K562 (cell line): ENCODE measurements at regions not wholly inside any gene's neighbourhood (a gene's known extent, or its start where the extent isn't known, plus 50 kb on each side); places are given as distances from the start of the nearest gene placed in this dataset.

Experiments
- ATAC-seq: fragments of 200-7000 bp; cut with Tn5 transposase; 3 replicates; pipeline ENCODE4 v1.9.1; 2020; ENCODE audit warnings: moderate library complexity
- BruUV-seq: library from RNA; stranded (reverse); fragments of 400-500 nt; replicated peaks from 2 replicates; lab custom pipeline; 2021; lab: Mats Ljungman, UMichigan
- CTCF ChIA-PET: fragments of 300-600 bp; formaldehyde crosslinking; extraction: SDS; loops from one replicate; lab custom pipeline; 2021; ENCODE audit warnings: low intra/inter-chr PET ratio; lab: Yijun Ruan, JAX
- POLR2A ChIA-PET: fragments of 300-600, 350-650 bp; sonication (Branson Sonifier 250); formaldehyde crosslinking; extraction: SDS; loops from one replicate; lab custom pipeline; 2021; ENCODE audit warnings: antibody characterized with exemption, inconsistent platforms; lab: Yijun Ruan, JAX
- DNase-seq, 4 experiments: peaks; one replicate each; pipeline versions ENCODE4 v3.0.0 to v3.0.0-alpha.2; 2011 to 2018; ENCODE audit warnings: low spot score in 3 of 4, mixed read lengths in 3 of 4; ENCODE audit errors: extremely low read depth in 1 of 4
- FAIRE-seq: peaks from 2 replicates; lab custom pipeline; 2011; peaks lifted over from hg19 to GRCh38; lab: Jason Lieb, UNC
- H2AFZ ChIP-seq: 2 replicates; pipeline ENCODE4 v1.6.0; 2011; ENCODE audit warnings: low read depth, low read length, control low read depth, inconsistent platforms
- H3K27ac ChIP-seq: fragments of 200-600 bp; 3 replicates; pipeline ENCODE4 v1.8.0; 2011; ENCODE audit warnings: low read depth, mild to moderate bottlenecking, control low read depth, inconsistent platforms, low read length, moderate library complexity, mixed read lengths; ENCODE audit errors: extremely low read depth
- H3K27me3 ChIP-seq, 2 experiments: fragments of 300-600 bp in 1 of 2; 2 replicates in 1 of 2; 3 replicates in 1 of 2; pipeline versions ENCODE4 v1.6.0 to v1.8.0; 2011; ENCODE audit warnings: inconsistent platforms in 2 of 2, low read length in 2 of 2, mild to moderate bottlenecking in 1 of 2, mixed read lengths in 1 of 2, moderate library complexity in 1 of 2; ENCODE audit not compliant: control insufficient read depth in 2 of 2, insufficient read depth in 2 of 2
- H3K36me3 ChIP-seq: fragments of 300-600 bp; 3 replicates; pipeline ENCODE4 v1.8.0; 2011; ENCODE audit warnings: mild to moderate bottlenecking, low read length, inconsistent platforms; ENCODE audit not compliant: control insufficient read depth, insufficient read depth
- H3K4me1 ChIP-seq, 2 experiments: fragments of 200-600 bp in 1 of 2; replicated peaks in 1 of 2; 2 replicates in 1 of 2; 3 replicates in 1 of 2; pipeline versions ENCODE4 v1.5.1 to v1.8.0; 2011; ENCODE audit warnings: inconsistent platforms in 2 of 2, low read length in 2 of 2, mild to moderate bottlenecking in 1 of 2, mixed read lengths in 1 of 2, moderate library complexity in 1 of 2; ENCODE audit not compliant: control insufficient read depth in 2 of 2, insufficient read depth in 2 of 2
- H3K4me2 ChIP-seq: 2 replicates; pipeline ENCODE4 v1.6.1; 2011; ENCODE audit warnings: low read length, control low read depth, inconsistent platforms, mixed read lengths; ENCODE audit not compliant: insufficient read depth
- H3K4me3 ChIP-seq: fragments of 200-600 bp; sonication (generic), shearing (Covaris generic); 2 replicates; pipeline ENCODE4 v1.5.1; 2016; ENCODE audit warnings: control low read depth, inconsistent platforms
- H3K79me2 ChIP-seq: fragments of 200-600 bp; 3 replicates; pipeline ENCODE4 v1.8.0; 2011; ENCODE audit warnings: low read length, inconsistent platforms; ENCODE audit not compliant: control insufficient read depth, insufficient read depth
- H3K9ac ChIP-seq, 2 experiments: 2 replicates each; pipeline versions ENCODE4 v1.6.0 to v1.6.1; 2011; ENCODE audit warnings: low read depth in 2 of 2, low read length in 2 of 2, control low read depth in 1 of 2, inconsistent platforms in 1 of 2, mild to moderate bottlenecking in 1 of 2, mixed read lengths in 1 of 2; ENCODE audit not compliant: insufficient read depth in 1 of 2
- H3K9me1 ChIP-seq: one replicate; pipeline ENCODE4 v1.6.0; 2011; ENCODE audit warnings: inconsistent platforms, mild to moderate bottlenecking, low read length, moderate library complexity; ENCODE audit not compliant: control insufficient read depth, insufficient read depth
- H3K9me3 ChIP-seq: replicated peaks from 2 replicates; pipeline ENCODE4 v1.5.1; 2011; ENCODE audit warnings: low read depth, low read length, inconsistent platforms; ENCODE audit not compliant: control insufficient read depth, insufficient read depth
- H4K20me1 ChIP-seq: replicated peaks from 2 replicates; pipeline ENCODE4 v1.6.1; 2011; ENCODE audit warnings: low read length, inconsistent platforms, mixed read lengths; ENCODE audit not compliant: control insufficient read depth, insufficient read depth
- FOXM1 ChIP-seq, 2 experiments: fragments of 450-650 bp in 1 of 2; sonication (generic) in 1 of 2; formaldehyde crosslinking in 1 of 2; IDR thresholded peaks; 2 replicates each; pipeline versions ENCODE4 v1.6.1 to v1.9.0; 2017 to 2022; ENCODE audit warnings: low read depth in 2 of 2, mild to moderate bottlenecking in 2 of 2, missing genetic modification reagents in 1 of 2, moderate library complexity in 1 of 2
- FUS ChIP-seq: fragments of 200-400 bp; formaldehyde crosslinking; optimal IDR thresholded peaks from 2 replicates; pipeline ENCODE3; 2017; ENCODE audit warnings: low read depth, low read length
- GATA2 ChIP-seq: sonication (generic); formaldehyde crosslinking; IDR thresholded peaks from 2 replicates; pipeline ENCODE4 v1.4.0; 2020; ENCODE audit warnings: mild to moderate bottlenecking, missing genetic modification reagents
- HNRNPL ChIP-seq: fragments of 200-400 bp; formaldehyde crosslinking; IDR thresholded peaks from 2 replicates; pipeline ENCODE4 v1.6.1; 2017; ENCODE audit warnings: low read depth, mild to moderate bottlenecking, low read length
- POLR3G ChIP-seq: IDR thresholded peaks from 2 replicates; pipeline ENCODE4 v1.6.1; 2011; ENCODE audit not compliant: insufficient read length, insufficient replicate concordance; ENCODE audit errors: extremely low read depth
- SMARCC2 ChIP-seq: fragments of 450-650 bp; IDR thresholded peaks from 2 replicates; pipeline ENCODE4 v1.6.1; 2017; ENCODE audit warnings: antibody characterized with exemption, moderate library complexity, mild to moderate bottlenecking, low read depth
- ZNF133 ChIP-seq: fragments of 250-450 bp; sonication (Bioruptor Pico); IDR thresholded peaks from 2 replicates; pipeline ENCODE4 v1.4.0; 2020; ENCODE audit warnings: mild to moderate bottlenecking
- ZNF165 ChIP-seq: fragments of 250-450 bp; sonication (Bioruptor Pico); IDR thresholded peaks from 2 replicates; pipeline ENCODE4 v1.4.0; 2020; ENCODE audit warnings: borderline replicate concordance
- ZNF253 ChIP-seq: fragments of 250-450 bp; sonication (Bioruptor Pico); conservative IDR thresholded peaks from 2 replicates; pipeline ENCODE4 v1.6.1; 2021; ENCODE audit warnings: mild to moderate bottlenecking
- ZNF507 ChIP-seq: conservative IDR thresholded peaks from 2 replicates; pipeline ENCODE4 v1.6.1; 2017; ENCODE audit warnings: missing genetic modification characterization, missing compliant biosample characterization
- ZNF586 ChIP-seq: fragments of 450-650 bp; formaldehyde crosslinking; conservative IDR thresholded peaks from 2 replicates; pipeline ENCODE4 v1.4.0; 2020; ENCODE audit warnings: mild to moderate bottlenecking, moderate library complexity
- WGBS: fragments of 100-300 bp; shearing (Covaris generic); methylation state at CpG from one replicate; pipeline ENCODE4 v1.1.6; 2016; ENCODE audit warnings: low coverage, mixed read lengths; ENCODE audit not compliant: insufficient coverage; ENCODE audit errors: missing lambda C conversion rate; 5-methylcytosine and 5-hydroxymethylcytosine counted together
- in situ Hi-C: fragments of 300-500 bp; cut with MboI; formaldehyde crosslinking; loops from 4 replicates; pipeline ENCODE4 v1.15.0; 2018; ENCODE audit warnings: inconsistent platforms, mixed read lengths
- intact Hi-C: fragments of 100-400 bp; cut with micrococcal nuclease; formaldehyde crosslinking; loops from 2 replicates; pipeline ENCODE4 v1.14.2; 2022
- TF ChIP-seq, protein P1 (sequence below): fragments of 450-650 bp; IDR thresholded peaks from 2 replicates; pipeline ENCODE4 v1.6.1; 2016; ENCODE audit warnings: low read depth
- TF ChIP-seq, protein P2 (sequence below): sonication (generic); formaldehyde crosslinking; IDR thresholded peaks from 2 replicates; pipeline ENCODE4 v1.8.0; 2022; ENCODE audit warnings: mild to moderate bottlenecking, missing genetic modification reagents, borderline replicate concordance

DNA sequence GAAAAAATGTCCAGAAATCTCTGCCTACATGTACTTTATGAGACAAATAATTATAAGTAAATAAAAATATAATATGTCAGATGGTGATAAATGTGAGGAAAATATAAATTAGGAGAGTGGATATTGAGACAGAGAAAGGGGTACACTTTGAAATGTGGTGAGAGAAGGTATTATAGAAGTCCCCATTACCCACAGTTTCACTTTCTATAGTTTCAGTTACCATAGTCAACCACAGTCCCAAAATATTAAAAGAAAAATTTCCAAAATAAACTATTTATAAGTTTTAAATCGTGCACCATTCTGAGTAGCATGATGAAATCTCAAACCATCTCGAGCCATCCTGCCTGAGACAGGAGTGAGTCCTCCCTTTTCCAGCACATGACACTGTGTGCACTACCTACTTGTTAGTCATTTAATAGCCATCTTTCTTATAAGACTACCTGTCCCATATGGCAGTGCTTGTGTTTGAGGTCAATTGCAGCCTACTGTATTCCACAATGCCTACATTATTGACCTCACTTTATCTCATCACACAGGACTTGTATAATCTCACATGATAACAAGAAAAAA, 653.7 kb downstream of the DACH1 start:
- in situ Hi-C loops, result no loop called here
- BruUV-seq, result no TSS peak
- H3K27me3 ChIP-seq, result no peaks in the 10 kb centered on the region
- no peaks in the 10 kb centered on the region for H3K36me3 ChIP-seq
- ChIA-PET POLR2A (no interaction called here), CTCF (no interaction called here)
- no peaks in the 10 kb centered on the region for H3K79me2 ChIP-seq
- ATAC-seq (no peak), DNase-seq (no peak), FAIRE-seq (no peak)
- intact Hi-C loops, result no loop called here
- no peaks in the 10 kb centered on the region for H3K9me3 ChIP-seq
- H3K4me1 ChIP-seq, result no peaks in the 10 kb centered on the region
- H3K27ac ChIP-seq, result no peak overlapping the region
- no peaks in the 10 kb centered on the region for H3K9me1 ChIP-seq
- H2AFZ ChIP-seq, result no peak overlapping the region
- H4K20me1 ChIP-seq, result no peaks in the 10 kb centered on the region
- no peak overlapping the region for H3K9ac ChIP-seq
- no peak overlapping the region for H3K4me3 ChIP-seq
- H3K4me2 ChIP-seq, result no peak overlapping the region
- 0% methylated on average over 2 of the region's 2 CpGs for WGBS
- no peak for TF ChIP-seq ZNF586
- no peak for TF ChIP-seq ZNF253
- TF ChIP-seq POLR3G, result no peak
- no peak for TF ChIP-seq GATA2 (CRISPR knock-in tag)
- TF ChIP-seq, protein P1, sequence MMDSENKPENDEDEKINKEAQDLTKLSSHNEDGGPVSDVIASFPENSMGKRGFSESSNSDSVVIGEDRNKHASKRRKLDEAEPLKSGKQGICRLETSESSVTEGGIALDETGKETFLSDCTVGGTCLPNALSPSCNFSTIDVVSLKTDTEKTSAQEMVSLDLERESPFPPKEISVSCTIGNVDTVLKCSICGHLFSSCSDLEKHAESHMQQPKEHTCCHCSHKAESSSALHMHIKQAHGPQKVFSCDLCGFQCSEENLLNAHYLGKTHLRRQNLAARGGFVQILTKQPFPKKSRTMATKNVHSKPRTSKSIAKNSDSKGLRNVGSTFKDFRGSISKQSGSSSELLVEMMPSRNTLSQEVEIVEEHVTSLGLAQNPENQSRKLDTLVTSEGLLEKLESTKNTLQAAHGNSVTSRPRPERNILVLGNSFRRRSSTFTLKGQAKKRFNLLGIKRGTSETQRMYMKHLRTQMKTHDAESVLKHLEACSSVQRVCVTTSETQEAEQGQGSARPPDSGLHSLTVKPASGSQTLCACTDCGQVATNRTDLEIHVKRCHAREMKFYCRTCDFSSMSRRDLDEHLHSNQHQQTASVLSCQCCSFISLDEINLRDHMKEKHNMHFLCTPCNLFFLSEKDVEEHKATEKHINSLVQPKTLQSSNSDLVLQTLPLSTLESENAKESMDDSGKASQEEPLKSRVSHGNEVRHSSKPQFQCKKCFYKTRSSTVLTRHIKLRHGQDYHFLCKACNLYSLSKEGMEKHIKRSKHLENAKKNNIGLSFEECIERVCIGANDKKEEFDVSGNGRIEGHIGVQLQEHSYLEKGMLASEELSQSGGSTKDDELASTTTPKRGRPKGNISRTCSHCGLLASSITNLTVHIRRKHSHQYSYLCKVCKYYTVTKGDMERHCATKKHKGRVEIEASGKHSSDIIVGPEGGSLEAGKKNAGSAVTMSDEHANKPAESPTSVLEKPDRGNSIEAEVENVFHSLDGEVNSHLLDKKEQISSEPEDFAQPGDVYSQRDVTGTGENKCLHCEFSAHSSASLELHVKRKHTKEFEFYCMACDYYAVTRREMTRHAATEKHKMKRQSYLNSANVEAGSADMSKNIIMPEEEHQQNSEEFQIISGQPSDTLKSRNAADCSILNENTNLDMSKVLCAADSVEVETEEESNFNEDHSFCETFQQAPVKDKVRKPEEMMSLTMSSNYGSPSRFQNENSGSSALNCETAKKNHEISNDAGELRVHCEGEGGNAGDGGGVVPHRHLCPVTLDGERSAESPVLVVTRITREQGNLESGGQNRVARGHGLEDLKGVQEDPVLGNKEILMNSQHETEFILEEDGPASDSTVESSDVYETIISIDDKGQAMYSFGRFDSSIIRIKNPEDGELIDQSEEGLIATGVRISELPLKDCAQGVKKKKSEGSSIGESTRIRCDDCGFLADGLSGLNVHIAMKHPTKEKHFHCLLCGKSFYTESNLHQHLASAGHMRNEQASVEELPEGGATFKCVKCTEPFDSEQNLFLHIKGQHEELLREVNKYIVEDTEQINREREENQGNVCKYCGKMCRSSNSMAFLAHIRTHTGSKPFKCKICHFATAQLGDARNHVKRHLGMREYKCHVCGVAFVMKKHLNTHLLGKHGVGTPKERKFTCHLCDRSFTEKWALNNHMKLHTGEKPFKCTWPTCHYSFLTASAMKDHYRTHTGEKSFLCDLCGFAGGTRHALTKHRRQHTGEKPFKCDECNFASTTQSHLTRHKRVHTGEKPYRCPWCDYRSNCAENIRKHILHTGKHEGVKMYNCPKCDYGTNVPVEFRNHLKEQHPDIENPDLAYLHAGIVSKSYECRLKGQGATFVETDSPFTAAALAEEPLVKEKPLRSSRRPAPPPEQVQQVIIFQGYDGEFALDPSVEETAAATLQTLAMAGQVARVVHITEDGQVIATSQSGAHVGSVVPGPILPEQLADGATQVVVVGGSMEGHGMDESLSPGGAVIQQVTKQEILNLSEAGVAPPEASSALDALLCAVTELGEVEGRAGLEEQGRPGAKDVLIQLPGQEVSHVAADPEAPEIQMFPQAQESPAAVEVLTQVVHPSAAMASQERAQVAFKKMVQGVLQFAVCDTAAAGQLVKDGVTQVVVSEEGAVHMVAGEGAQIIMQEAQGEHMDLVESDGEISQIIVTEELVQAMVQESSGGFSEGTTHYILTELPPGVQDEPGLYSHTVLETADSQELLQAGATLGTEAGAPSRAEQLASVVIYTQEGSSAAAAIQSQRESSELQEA, result no peak
- no peak for TF ChIP-seq ZNF133 (CRISPR knock-in tag)
- TF ChIP-seq FUS, result no peak
- no peak for TF ChIP-seq ZNF507 (tag)
- TF ChIP-seq ZNF165, result no peak
- no peak for TF ChIP-seq HNRNPL
- TF ChIP-seq, protein P2, sequence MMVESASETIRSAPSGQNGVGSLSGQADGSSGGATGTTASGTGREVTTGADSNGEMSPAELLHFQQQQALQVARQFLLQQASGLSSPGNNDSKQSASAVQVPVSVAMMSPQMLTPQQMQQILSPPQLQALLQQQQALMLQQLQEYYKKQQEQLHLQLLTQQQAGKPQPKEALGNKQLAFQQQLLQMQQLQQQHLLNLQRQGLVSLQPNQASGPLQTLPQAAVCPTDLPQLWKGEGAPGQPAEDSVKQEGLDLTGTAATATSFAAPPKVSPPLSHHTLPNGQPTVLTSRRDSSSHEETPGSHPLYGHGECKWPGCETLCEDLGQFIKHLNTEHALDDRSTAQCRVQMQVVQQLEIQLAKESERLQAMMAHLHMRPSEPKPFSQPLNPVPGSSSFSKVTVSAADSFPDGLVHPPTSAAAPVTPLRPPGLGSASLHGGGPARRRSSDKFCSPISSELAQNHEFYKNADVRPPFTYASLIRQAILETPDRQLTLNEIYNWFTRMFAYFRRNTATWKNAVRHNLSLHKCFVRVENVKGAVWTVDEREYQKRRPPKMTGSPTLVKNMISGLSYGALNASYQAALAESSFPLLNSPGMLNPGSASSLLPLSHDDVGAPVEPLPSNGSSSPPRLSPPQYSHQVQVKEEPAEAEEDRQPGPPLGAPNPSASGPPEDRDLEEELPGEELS (CRISPR knock-in tag), result no peak
- TF ChIP-seq FOXM1 (IDR thresholded peaks at IDR 0.05; ENCODE audit: low read depth), result no peak
- no peak for TF ChIP-seq FOXM1 (CRISPR knock-in tag; IDR thresholded peaks at IDR 0.05; ENCODE audit: low read depth)
- no peak for TF ChIP-seq SMARCC2
